ENCODE measurements at regions not wholly inside any gene's neighbourhood (a gene's known extent, or its start where the extent isn't known, plus 50 kb on each side); places are given as distances from the start of the nearest gene placed in this dataset.
A peak's percentile ranks its signal among the peaks of the same experiment; 100 is the strongest.

DNA sequence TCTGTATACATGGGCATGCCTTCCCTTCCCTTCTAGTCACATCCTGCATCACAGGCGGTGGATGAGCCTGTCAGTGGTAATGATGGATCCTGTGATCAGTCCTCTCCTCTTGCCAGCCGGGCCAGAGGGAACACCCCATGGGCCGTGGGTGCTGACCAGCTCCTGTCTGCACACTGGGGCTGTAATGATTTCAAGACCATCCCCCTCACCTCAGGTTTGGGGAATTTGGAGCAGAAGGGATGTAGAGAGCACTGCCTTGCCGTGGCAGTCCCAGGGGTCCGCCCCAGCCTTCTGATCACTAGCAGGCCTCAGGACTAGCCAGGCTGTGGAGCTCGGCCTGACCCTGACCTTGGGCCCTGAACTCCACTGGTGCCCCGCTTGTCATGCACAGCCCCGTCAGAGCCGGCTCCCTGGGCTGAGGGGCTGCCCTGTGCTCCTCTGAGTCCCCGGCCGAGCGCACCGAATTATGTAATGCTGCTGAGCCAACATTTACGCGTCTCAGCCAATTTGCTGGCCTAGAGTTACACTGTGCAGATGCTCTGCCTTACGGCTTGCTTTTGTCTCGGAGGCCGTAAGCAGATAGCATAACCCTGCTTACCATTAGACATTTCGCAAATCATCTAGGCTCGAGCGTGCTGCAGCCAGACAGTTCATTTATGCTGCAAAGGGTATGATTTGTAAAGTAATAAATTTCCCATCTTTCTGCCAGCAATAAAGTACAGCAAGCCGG, 155.3 kb downstream of the MACROH2A1 start (continued):
- TF ChIP-seq, protein P1, sequence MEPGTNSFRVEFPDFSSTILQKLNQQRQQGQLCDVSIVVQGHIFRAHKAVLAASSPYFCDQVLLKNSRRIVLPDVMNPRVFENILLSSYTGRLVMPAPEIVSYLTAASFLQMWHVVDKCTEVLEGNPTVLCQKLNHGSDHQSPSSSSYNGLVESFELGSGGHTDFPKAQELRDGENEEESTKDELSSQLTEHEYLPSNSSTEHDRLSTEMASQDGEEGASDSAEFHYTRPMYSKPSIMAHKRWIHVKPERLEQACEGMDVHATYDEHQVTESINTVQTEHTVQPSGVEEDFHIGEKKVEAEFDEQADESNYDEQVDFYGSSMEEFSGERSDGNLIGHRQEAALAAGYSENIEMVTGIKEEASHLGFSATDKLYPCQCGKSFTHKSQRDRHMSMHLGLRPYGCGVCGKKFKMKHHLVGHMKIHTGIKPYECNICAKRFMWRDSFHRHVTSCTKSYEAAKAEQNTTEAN (CRISPR knock-in tag; conservative IDR thresholded peaks at IDR 0.05) = no peak
- TF ChIP-seq MAFK (conservative IDR thresholded peaks at IDR 0.05 in 1 of 2, IDR thresholded peaks at IDR 0.05 in 1 of 2; ENCODE audit: low read length in 2 of 2) (peak; percentile 28 to 49; a peak in 2 of 4 replicates), SP4 (CRISPR knock-in tag; IDR thresholded peaks at IDR 0.05) (no peak), ZSCAN12 (CRISPR knock-in tag; IDR thresholded peaks at IDR 0.05) (no peak), MEIS1 (CRISPR knock-in tag; IDR thresholded peaks at IDR 0.05; ENCODE audit: borderline replicate concordance) (no peak), HNF4G (IDR thresholded peaks at IDR 0.05; ENCODE audit: borderline replicate concordance, low read depth, low read length) (0 out of 2 replicates have a peak, but pooled peaks have one; percentile 35), HNF4G (CRISPR knock-in tag; IDR thresholded peaks at IDR 0.05; ENCODE audit: borderline replicate concordance, low read depth) (no peak), MTA1 (CRISPR knock-in tag; IDR thresholded peaks at IDR 0.05; ENCODE audit: borderline replicate concordance) (peak; percentile 64; the same call in 1 of the 2 replicates), ISX (CRISPR knock-in tag; conservative IDR thresholded peaks at IDR 0.05) (no peak), ZNF816 (CRISPR knock-in tag; IDR thresholded peaks at IDR 0.05; ENCODE audit: borderline replicate concordance) (no peak), SRSF4 (IDR thresholded peaks at IDR 0.05; ENCODE audit: low read depth, low read length, poor library complexity, severe bottlenecking) (no peak), REPIN1 (CRISPR knock-in tag; IDR thresholded peaks at IDR 0.05; ENCODE audit: borderline replicate concordance, low read depth) (peak; percentile 34; the same call in 1 of the 2 replicates), ZNF557 (CRISPR knock-in tag; IDR thresholded peaks at IDR 0.05) (no peak), JUN (CRISPR knock-in tag; IDR thresholded peaks at IDR 0.05) (no peak), CBX1 (IDR thresholded peaks at IDR 0.05; ENCODE audit: low read depth) (no peak), MBD4 (IDR thresholded peaks at IDR 0.05; ENCODE audit: borderline replicate concordance, low read length) (no peak)
- TF ChIP-seq, protein P2, sequence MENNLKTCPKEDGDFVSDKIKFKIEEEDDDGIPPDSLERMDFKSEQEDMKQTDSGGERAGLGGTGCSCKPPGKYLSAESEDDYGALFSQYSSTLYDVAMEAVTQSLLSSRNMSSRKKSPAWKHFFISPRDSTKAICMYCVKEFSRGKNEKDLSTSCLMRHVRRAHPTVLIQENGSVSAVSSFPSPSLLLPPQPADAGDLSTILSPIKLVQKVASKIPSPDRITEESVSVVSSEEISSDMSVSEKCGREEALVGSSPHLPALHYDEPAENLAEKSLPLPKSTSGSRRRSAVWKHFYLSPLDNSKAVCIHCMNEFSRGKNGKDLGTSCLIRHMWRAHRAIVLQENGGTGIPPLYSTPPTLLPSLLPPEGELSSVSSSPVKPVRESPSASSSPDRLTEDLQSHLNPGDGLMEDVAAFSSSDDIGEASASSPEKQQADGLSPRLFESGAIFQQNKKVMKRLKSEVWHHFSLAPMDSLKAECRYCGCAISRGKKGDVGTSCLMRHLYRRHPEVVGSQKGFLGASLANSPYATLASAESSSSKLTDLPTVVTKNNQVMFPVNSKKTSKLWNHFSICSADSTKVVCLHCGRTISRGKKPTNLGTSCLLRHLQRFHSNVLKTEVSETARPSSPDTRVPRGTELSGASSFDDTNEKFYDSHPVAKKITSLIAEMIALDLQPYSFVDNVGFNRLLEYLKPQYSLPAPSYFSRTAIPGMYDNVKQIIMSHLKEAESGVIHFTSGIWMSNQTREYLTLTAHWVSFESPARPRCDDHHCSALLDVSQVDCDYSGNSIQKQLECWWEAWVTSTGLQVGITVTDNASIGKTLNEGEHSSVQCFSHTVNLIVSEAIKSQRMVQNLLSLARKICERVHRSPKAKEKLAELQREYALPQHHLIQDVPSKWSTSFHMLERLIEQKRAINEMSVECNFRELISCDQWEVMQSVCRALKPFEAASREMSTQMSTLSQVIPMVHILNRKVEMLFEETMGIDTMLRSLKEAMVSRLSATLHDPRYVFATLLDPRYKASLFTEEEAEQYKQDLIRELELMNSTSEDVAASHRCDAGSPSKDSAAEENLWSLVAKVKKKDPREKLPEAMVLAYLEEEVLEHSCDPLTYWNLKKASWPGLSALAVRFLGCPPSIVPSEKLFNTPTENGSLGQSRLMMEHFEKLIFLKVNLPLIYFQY (CRISPR knock-in tag; IDR thresholded peaks at IDR 0.05; ENCODE audit: borderline replicate concordance) = peak; percentile 35; the same call in 1 of the 2 replicates
- TF ChIP-seq, protein P3, sequence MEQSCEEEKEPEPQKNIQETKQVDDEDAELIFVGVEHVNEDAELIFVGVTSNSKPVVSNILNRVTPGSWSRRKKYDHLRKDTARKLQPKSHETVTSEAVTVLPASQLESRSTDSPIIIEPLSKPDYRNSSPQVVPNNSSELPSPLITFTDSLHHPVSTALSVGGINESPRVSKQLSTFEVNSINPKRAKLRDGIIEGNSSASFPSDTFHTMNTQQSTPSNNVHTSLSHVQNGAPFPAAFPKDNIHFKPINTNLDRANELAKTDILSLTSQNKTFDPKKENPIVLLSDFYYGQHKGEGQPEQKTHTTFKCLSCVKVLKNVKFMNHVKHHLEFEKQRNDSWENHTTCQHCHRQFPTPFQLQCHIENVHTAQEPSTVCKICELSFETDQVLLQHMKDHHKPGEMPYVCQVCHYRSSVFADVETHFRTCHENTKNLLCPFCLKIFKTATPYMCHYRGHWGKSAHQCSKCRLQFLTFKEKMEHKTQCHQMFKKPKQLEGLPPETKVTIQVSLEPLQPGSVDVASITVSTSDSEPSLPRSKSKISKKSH (CRISPR knock-in tag; IDR thresholded peaks at IDR 0.05; ENCODE audit: borderline replicate concordance) = no peak
- TF ChIP-seq, protein P4, sequence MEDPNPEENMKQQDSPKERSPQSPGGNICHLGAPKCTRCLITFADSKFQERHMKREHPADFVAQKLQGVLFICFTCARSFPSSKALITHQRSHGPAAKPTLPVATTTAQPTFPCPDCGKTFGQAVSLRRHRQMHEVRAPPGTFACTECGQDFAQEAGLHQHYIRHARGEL (CRISPR knock-in tag; IDR thresholded peaks at IDR 0.05) = no peak
- TF ChIP-seq, protein P5, sequence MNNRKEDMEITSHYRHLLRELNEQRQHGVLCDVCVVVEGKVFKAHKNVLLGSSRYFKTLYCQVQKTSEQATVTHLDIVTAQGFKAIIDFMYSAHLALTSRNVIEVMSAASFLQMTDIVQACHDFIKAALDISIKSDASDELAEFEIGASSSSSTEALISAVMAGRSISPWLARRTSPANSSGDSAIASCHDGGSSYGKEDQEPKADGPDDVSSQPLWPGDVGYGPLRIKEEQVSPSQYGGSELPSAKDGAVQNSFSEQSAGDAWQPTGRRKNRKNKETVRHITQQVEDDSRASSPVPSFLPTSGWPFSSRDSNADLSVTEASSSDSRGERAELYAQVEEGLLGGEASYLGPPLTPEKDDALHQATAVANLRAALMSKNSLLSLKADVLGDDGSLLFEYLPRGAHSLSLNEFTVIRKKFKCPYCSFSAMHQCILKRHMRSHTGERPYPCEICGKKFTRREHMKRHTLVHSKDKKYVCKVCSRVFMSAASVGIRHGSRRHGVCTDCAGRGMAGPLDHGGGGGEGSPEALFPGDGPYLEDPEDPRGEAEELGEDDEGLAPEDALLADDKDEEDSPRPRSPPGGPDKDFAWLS (CRISPR knock-in tag; IDR thresholded peaks at IDR 0.05; ENCODE audit: borderline replicate concordance) = no peak

Data from HepG2 (cell line).